Omental fat pad (tissue), 3 donors: ENCODE measurements at regions not wholly inside any gene's neighbourhood (a gene's known extent, or its start where the extent isn't known, plus 50 kb on each side); places are given as distances from the start of the nearest gene placed in this dataset.

Experiments
- ATAC-seq: fragments of 150-250 bp; one replicate; pipeline ENCODE4 v1.9.1; 2016; ENCODE audit warnings: mild to moderate bottlenecking, moderate library complexity; ENCODE audit not compliant: low FRiP score
- DNase-seq: peaks from one replicate; pipeline ENCODE4 v3.0.0-alpha.2; 2019; ENCODE audit warnings: low spot score
- CTCF ChIP-seq, 3 donors: fragments of 450-650 bp; IDR thresholded peaks; one replicate each; pipeline ENCODE4 v1.5.1; 2016 to 2017; ENCODE audit warnings: antibody characterized with exemption in 3 of 3, mild to moderate bottlenecking in 3 of 3, moderate library complexity in 2 of 3

GRCh38 chr5:82399111-82399510 is 121.0 kb upstream of the RPS23 start:
- TF ChIP-seq CTCF (IDR thresholded peaks at IDR 0.05): no peak
- DNase-seq (no peak), ATAC-seq (no peak)

GRCh38 chr5:82397741-82398320 is 119.7 kb upstream of the RPS23 start:
- DNase-seq: no peak
- ATAC-seq: no peak
- TF ChIP-seq CTCF (IDR thresholded peaks at IDR 0.05): no peak

- ATAC-seq (peak; percentile 67), DNase-seq (no peak)
- no peak for TF ChIP-seq CTCF (IDR thresholded peaks at IDR 0.05)
Measured at GRCh38 chr5:82396871-82397514, 118.8 kb upstream of the RPS23 start.

GRCh38 chr5:82396396-82396795 is 118.2 kb upstream of the RPS23 start:
- no peak for ATAC-seq
- no peak for DNase-seq
- TF ChIP-seq CTCF (IDR thresholded peaks at IDR 0.05): no peak

GRCh38 chr5:82393951-82394350 is 115.8 kb upstream of the RPS23 start:
- ATAC-seq: no peak
- DNase-seq: no peak
- no peak for TF ChIP-seq CTCF (IDR thresholded peaks at IDR 0.05)

- DNase-seq (no peak), ATAC-seq (no peak)
- no peak for TF ChIP-seq CTCF (IDR thresholded peaks at IDR 0.05)
Measured at GRCh38 chr5:82390088-82390487, 111.9 kb upstream of the RPS23 start.

- TF ChIP-seq CTCF (IDR thresholded peaks at IDR 0.05): no peak
- ATAC-seq: no peak
- no peak for DNase-seq
Measured at GRCh38 chr5:82389347-82389746, 111.2 kb upstream of the RPS23 start.
